Endothelial cell of umbilical vein (primary cell): ENCODE measurements at regions not wholly inside any gene's neighbourhood (a gene's known extent, or its start where the extent isn't known, plus 50 kb on each side); places are given as distances from the start of the nearest gene placed in this dataset.

ENCODE experiments used
- BruUV-seq: library from RNA; stranded (reverse); fragments of 400-500 nt; replicated peaks from 2 replicates; lab custom pipeline; 2021; lab: Mats Ljungman, UMichigan
- CTCF ChIA-PET: fragments of 300-600, 350-600 bp; sonication (Branson Sonifier 250); formaldehyde crosslinking; loops from one replicate; lab custom pipeline; 2021; ENCODE audit warnings: antibody characterized with exemption, inconsistent platforms; lab: Charles Lee
- POLR2A ChIA-PET: fragments of 300-600, 350-600 bp; sonication (Branson Sonifier 250); formaldehyde crosslinking; loops from one replicate; lab custom pipeline; 2021; ENCODE audit warnings: antibody characterized with exemption, inconsistent platforms; lab: Charles Lee
- DNase-seq: peaks from one replicate; pipeline ENCODE4 v3.0.0-alpha.2; 2011; ENCODE audit warnings: low read depth, low spot score
- FAIRE-seq: peaks from 2 replicates; lab custom pipeline; 2011; peaks lifted over from hg19 to GRCh38; lab: Jason Lieb, UNC
- H2AFZ ChIP-seq: 2 replicates; pipeline ENCODE4 v1.6.0; 2012; ENCODE audit warnings: low read depth, low read length, control low read depth, inconsistent platforms
- H3K27ac ChIP-seq: 2 replicates; pipeline ENCODE4 v1.5.1; 2011; ENCODE audit warnings: low read depth, mild to moderate bottlenecking, control low read depth, low read length, moderate library complexity; ENCODE audit not compliant: insufficient read depth
- H3K27me3 ChIP-seq, 2 experiments: 2 replicates each; pipeline versions ENCODE4 v1.6.0 to v1.6.1; 2011; ENCODE audit warnings: low read length in 2 of 2, mixed read lengths in 1 of 2; ENCODE audit not compliant: control insufficient read depth in 2 of 2, insufficient read depth in 2 of 2
- H3K36me3 ChIP-seq, 2 experiments: 2 replicates in 1 of 2; 3 replicates in 1 of 2; pipeline ENCODE4 v1.5.1; 2011; ENCODE audit warnings: low read length in 2 of 2, mild to moderate bottlenecking in 1 of 2, moderate library complexity in 1 of 2; ENCODE audit not compliant: control insufficient read depth in 2 of 2, insufficient read depth in 2 of 2; ENCODE audit errors: extremely low read depth in 1 of 2
- H3K4me1 ChIP-seq: 3 replicates; pipeline ENCODE4 v1.5.1; 2011; ENCODE audit warnings: mild to moderate bottlenecking, low read length; ENCODE audit not compliant: control insufficient read depth, insufficient read depth; ENCODE audit errors: extremely low read depth
- H3K4me2 ChIP-seq: 2 replicates; pipeline ENCODE4 v1.6.1; 2011; ENCODE audit warnings: low read length, control low read depth, mixed read lengths; ENCODE audit not compliant: insufficient read depth
- H3K4me3 ChIP-seq, 3 experiments: fragments of 200-600 bp in 1 of 3; sonication (generic), shearing (Covaris generic) in 1 of 3; replicated peaks in 1 of 3; 2 replicates each; pipeline ENCODE4 v1.5.1; 2011 to 2016; ENCODE audit warnings: control low read depth in 3 of 3, low read length in 3 of 3, mild to moderate bottlenecking in 2 of 3, inconsistent platforms in 1 of 3, low read depth in 1 of 3, moderate library complexity in 1 of 3; ENCODE audit not compliant: insufficient read depth in 1 of 3
- H3K79me2 ChIP-seq: 2 replicates; pipeline ENCODE4 v1.6.0; 2012; ENCODE audit warnings: low read length, inconsistent platforms; ENCODE audit not compliant: control insufficient read depth, insufficient read depth
- H3K9ac ChIP-seq: replicated peaks from 2 replicates; pipeline ENCODE3; 2011; ENCODE audit warnings: low read length, control low read depth; ENCODE audit not compliant: insufficient read depth; ENCODE audit errors: extremely low read depth
- H3K9me1 ChIP-seq: replicated peaks from 3 replicates; pipeline ENCODE4 v1.6.0; 2011; ENCODE audit warnings: mild to moderate bottlenecking, low read length; ENCODE audit not compliant: control insufficient read depth, insufficient read depth; ENCODE audit errors: extremely low read depth
- H3K9me3 ChIP-seq: replicated peaks from 2 replicates; pipeline ENCODE4 v1.5.1; 2012; ENCODE audit warnings: low read length, inconsistent platforms; ENCODE audit not compliant: control insufficient read depth, insufficient read depth
- H4K20me1 ChIP-seq: replicated peaks from 2 replicates; pipeline ENCODE3; 2011; ENCODE audit warnings: mild to moderate bottlenecking, low read length; ENCODE audit not compliant: control insufficient read depth, insufficient read depth; ENCODE audit errors: extremely low read depth
- EZH2 ChIP-seq: IDR thresholded peaks from 2 replicates; pipeline ENCODE4 v1.6.1; 2012; ENCODE audit warnings: borderline replicate concordance, low read depth, mild to moderate bottlenecking, moderate library complexity, low read length, inconsistent platforms; ENCODE audit not compliant: severe bottlenecking
- FOS ChIP-seq: IDR thresholded peaks from 2 replicates; pipeline ENCODE4 v1.6.1; 2011; ENCODE audit warnings: mild to moderate bottlenecking, low read length, moderate library complexity, borderline replicate concordance; ENCODE audit not compliant: insufficient read depth
- GATA2 ChIP-seq: IDR thresholded peaks from 2 replicates; pipeline ENCODE4 v1.7.0; 2011; ENCODE audit warnings: low read depth, mild to moderate bottlenecking, moderate library complexity, mixed read lengths, low read length; ENCODE audit not compliant: insufficient read length, insufficient read depth
- JUN ChIP-seq: IDR thresholded peaks from 2 replicates; pipeline ENCODE4 v1.6.1; 2011; ENCODE audit warnings: borderline replicate concordance, low read depth; ENCODE audit not compliant: insufficient read length, insufficient read depth
- MYC ChIP-seq: IDR thresholded peaks from one replicate; pipeline ENCODE4 v1.6.1; 2011; ENCODE audit warnings: mild to moderate bottlenecking, low read depth, low read length
- POLR2A ChIP-seq: IDR thresholded peaks from 2 replicates; pipeline ENCODE4 v1.6.1; 2012; ENCODE audit warnings: low read depth, mild to moderate bottlenecking, control low read depth, low read length
- POLR2AphosphoS5 ChIP-seq: IDR thresholded peaks from 2 replicates; pipeline ENCODE4 v1.6.1; 2012; ENCODE audit warnings: low read depth, mild to moderate bottlenecking, control low read depth, low read length, moderate library complexity; ENCODE audit not compliant: insufficient read depth
- dilution Hi-C: fragments of 300-500 bp; cut with MboI; formaldehyde crosslinking; loops from one replicate; pipeline ENCODE4 v1.15.0; 2019; ENCODE audit warnings: low sequenced_read_pairs; ENCODE audit not compliant: extremely low pct_ligation_motif_present
- intact Hi-C: fragments of 100-400 bp; cut with micrococcal nuclease; formaldehyde crosslinking; loops from one replicate; pipeline ENCODE4 v1.10.0; 2022
- TF ChIP-seq, protein P1 (sequence below), 2 donors: IDR thresholded peaks; 1 replicate in 1 of 2; 2 replicates in 1 of 2; pipeline ENCODE4 v1.5.1; 2011; ENCODE audit warnings: low read length in 2 of 2, mild to moderate bottlenecking in 2 of 2, moderate library complexity in 2 of 2, control low read depth in 1 of 2, inconsistent platforms in 1 of 2, low read depth in 1 of 2; ENCODE audit not compliant: insufficient read depth in 1 of 2; ENCODE audit errors: extremely low read depth in 1 of 2
- TF ChIP-seq, protein P2 (sequence below): IDR thresholded peaks from 2 replicates; pipeline ENCODE4 v1.6.1; 2011; ENCODE audit not compliant: insufficient read depth, insufficient read length

- DNase-seq = peak; percentile 4
- Histone ChIP-seq H4K20me1 (no peaks in the 10 kb centered on the region), H3K9me3 (no peaks in the 10 kb centered on the region), H3K79me2 (no peaks in the 10 kb centered on the region), H2AFZ (no peak overlapping the region), H3K27me3 (no peaks in the 10 kb centered on the region), H3K4me1 (no peaks in the 10 kb centered on the region), H3K27ac (no peak overlapping the region), H3K4me2 (no peak overlapping the region), H3K9ac (no peak overlapping the region), H3K36me3 (no peaks in the 10 kb centered on the region), H3K9me1 (no peaks in the 10 kb centered on the region), H3K4me3 (no peak overlapping the region)
- ChIA-PET CTCF (interaction anchor here (1.2 kb wide), 1 partner anchor 74 kb away, joined by 3 read pairs; no protein-coding TSS in a partner anchor), POLR2A (no interaction called here)
- intact Hi-C loops (loop anchor here (5.0 to 10.0 kb wide), 2 partner anchors 63 to 1086 kb away; no protein-coding TSS in a partner anchor), dilution Hi-C loops (no loop called here)
- no peak for TF ChIP-seq JUN
- TF ChIP-seq FOS = no peak
- TF ChIP-seq, protein P1, sequence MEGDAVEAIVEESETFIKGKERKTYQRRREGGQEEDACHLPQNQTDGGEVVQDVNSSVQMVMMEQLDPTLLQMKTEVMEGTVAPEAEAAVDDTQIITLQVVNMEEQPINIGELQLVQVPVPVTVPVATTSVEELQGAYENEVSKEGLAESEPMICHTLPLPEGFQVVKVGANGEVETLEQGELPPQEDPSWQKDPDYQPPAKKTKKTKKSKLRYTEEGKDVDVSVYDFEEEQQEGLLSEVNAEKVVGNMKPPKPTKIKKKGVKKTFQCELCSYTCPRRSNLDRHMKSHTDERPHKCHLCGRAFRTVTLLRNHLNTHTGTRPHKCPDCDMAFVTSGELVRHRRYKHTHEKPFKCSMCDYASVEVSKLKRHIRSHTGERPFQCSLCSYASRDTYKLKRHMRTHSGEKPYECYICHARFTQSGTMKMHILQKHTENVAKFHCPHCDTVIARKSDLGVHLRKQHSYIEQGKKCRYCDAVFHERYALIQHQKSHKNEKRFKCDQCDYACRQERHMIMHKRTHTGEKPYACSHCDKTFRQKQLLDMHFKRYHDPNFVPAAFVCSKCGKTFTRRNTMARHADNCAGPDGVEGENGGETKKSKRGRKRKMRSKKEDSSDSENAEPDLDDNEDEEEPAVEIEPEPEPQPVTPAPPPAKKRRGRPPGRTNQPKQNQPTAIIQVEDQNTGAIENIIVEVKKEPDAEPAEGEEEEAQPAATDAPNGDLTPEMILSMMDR (IDR thresholded peaks at IDR 0.05; ENCODE audit: extremely low read depth in 1 of 2, insufficient read depth in 1 of 2, low read depth in 1 of 2, low read length in 2 of 2) = no peak
- TF ChIP-seq POLR2A = no peak
- TF ChIP-seq, protein P2, sequence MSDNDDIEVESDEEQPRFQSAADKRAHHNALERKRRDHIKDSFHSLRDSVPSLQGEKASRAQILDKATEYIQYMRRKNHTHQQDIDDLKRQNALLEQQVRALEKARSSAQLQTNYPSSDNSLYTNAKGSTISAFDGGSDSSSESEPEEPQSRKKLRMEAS = no peak
- no peak for TF ChIP-seq EZH2
- TF ChIP-seq GATA2 = no peak
- no peak for TF ChIP-seq MYC
- no peak for TF ChIP-seq POLR2AphosphoS5
- no TSS peak for BruUV-seq
- no peak for FAIRE-seq
Measured at GRCh38 chr6:156410649-156411048, 366.5 kb upstream of the ARID1B start.
